Liver (tissue), 8 donors: ENCODE measurements at regions not wholly inside any gene's neighbourhood (a gene's known extent, or its start where the extent isn't known, plus 50 kb on each side); places are given as distances from the start of the nearest gene placed in this dataset.

Experiments
- DNase-seq: peaks from one replicate; pipeline ENCODE4 v3.0.0-alpha.2; 2017; ENCODE audit warnings: low spot score
- H3K27ac ChIP-seq, 2 donors: one replicate each; pipeline ENCODE4 v1.7.0; 2013; ENCODE audit warnings: inconsistent platforms in 2 of 2, low read length in 2 of 2, control low read depth in 1 of 2, low read depth in 1 of 2, mild to moderate bottlenecking in 1 of 2
- H3K27me3 ChIP-seq, 4 donors: one replicate each; pipeline versions ENCODE4 v1.6.1 to v1.7.0; 2013; ENCODE audit warnings: low read length in 3 of 4, inconsistent platforms in 1 of 4, mild to moderate bottlenecking in 1 of 4, moderate library complexity in 1 of 4; ENCODE audit not compliant: control insufficient read depth in 4 of 4, insufficient read depth in 4 of 4
- H3K36me3 ChIP-seq, 4 donors: one replicate each; pipeline versions ENCODE4 v1.6.1 to v1.7.0; 2013; ENCODE audit warnings: low read length in 3 of 4, mild to moderate bottlenecking in 3 of 4, low read depth in 1 of 4, moderate library complexity in 1 of 4; ENCODE audit not compliant: control insufficient read depth in 4 of 4, insufficient read depth in 3 of 4
- H3K4me1 ChIP-seq, 4 donors: one replicate each; pipeline versions ENCODE4 v1.6.1 to v1.7.0; 2013; ENCODE audit warnings: low read length in 3 of 4, mild to moderate bottlenecking in 3 of 4, moderate library complexity in 1 of 4; ENCODE audit not compliant: control insufficient read depth in 4 of 4, insufficient read depth in 4 of 4
- H3K4me3 ChIP-seq, 3 donors: one replicate each; pipeline versions ENCODE4 v1.6.1 to v1.7.0; 2013; ENCODE audit warnings: low read length in 3 of 3, control low read depth in 1 of 3, low read depth in 1 of 3, mild to moderate bottlenecking in 1 of 3
- H3K9ac ChIP-seq, 2 donors: one replicate each; pipeline ENCODE4 v1.7.0; 2013; ENCODE audit warnings: low read length in 2 of 2, mild to moderate bottlenecking in 2 of 2, moderate library complexity in 2 of 2, control low read depth in 1 of 2, low read depth in 1 of 2
- H3K9me3 ChIP-seq, 4 donors: one replicate each; pipeline versions ENCODE4 v1.6.1 to v1.7.0; 2013; ENCODE audit warnings: low read length in 3 of 4; ENCODE audit not compliant: control insufficient read depth in 4 of 4
- ATF3 ChIP-seq: IDR thresholded peaks from 2 replicates; pipeline ENCODE4 v1.6.1; 2016; ENCODE audit warnings: antibody characterized with exemption
- CTCF ChIP-seq: fragments of 150-350 bp; IDR thresholded peaks from 2 replicates; pipeline ENCODE4 v1.5.1; 2017; ENCODE audit warnings: improper control_type of control experiment, low read depth, low read length; ENCODE audit not compliant: missing input control
- EGR1 ChIP-seq, 2 donors: IDR thresholded peaks; 2 replicates each; pipeline ENCODE4 v1.6.1; 2016 to 2018; ENCODE audit warnings: antibody characterized with exemption in 2 of 2, low read depth in 2 of 2
- FOXA1 ChIP-seq: IDR thresholded peaks from 2 replicates; pipeline ENCODE4 v1.6.1; 2016; ENCODE audit warnings: antibody characterized with exemption
- FOXA2 ChIP-seq: IDR thresholded peaks from 2 replicates; pipeline ENCODE4 v1.6.1; 2016; ENCODE audit warnings: antibody characterized with exemption
- GABPA ChIP-seq, 2 donors: IDR thresholded peaks in 1 of 2; conservative IDR thresholded peaks in 1 of 2; 2 replicates each; pipeline ENCODE4 v1.6.1; 2016; ENCODE audit warnings: antibody characterized with exemption in 2 of 2, mild to moderate bottlenecking in 1 of 2, moderate library complexity in 1 of 2
- HNF4A ChIP-seq, 2 donors: conservative IDR thresholded peaks; 2 replicates each; pipeline ENCODE4 v1.6.1; 2016; ENCODE audit warnings: antibody characterized with exemption in 2 of 2, mild to moderate bottlenecking in 2 of 2
- HNF4G ChIP-seq: IDR thresholded peaks from 2 replicates; pipeline ENCODE4 v1.6.1; 2016; ENCODE audit warnings: antibody characterized with exemption
- JUND ChIP-seq, 2 donors: IDR thresholded peaks; 2 replicates each; pipeline ENCODE4 v1.6.1; 2016; ENCODE audit warnings: antibody characterized with exemption in 2 of 2
- MAX ChIP-seq: IDR thresholded peaks from 2 replicates; pipeline ENCODE4 v1.6.1; 2016; ENCODE audit warnings: antibody characterized with exemption
- NR2F2 ChIP-seq: IDR thresholded peaks from 2 replicates; pipeline ENCODE4 v1.6.1; 2016; ENCODE audit warnings: antibody characterized with exemption
- RAD21 ChIP-seq, 2 donors: IDR thresholded peaks; 2 replicates each; pipeline ENCODE4 v1.6.1; 2016; ENCODE audit warnings: antibody characterized with exemption in 2 of 2, mild to moderate bottlenecking in 2 of 2
- REST ChIP-seq: IDR thresholded peaks from 2 replicates; pipeline ENCODE4 v1.6.1; 2016; ENCODE audit warnings: antibody characterized with exemption, mild to moderate bottlenecking
- RXRA ChIP-seq, 2 donors: IDR thresholded peaks; 2 replicates each; pipeline ENCODE4 v1.6.1; 2017 to 2018; ENCODE audit warnings: antibody characterized with exemption in 2 of 2, mild to moderate bottlenecking in 1 of 2
- SP1 ChIP-seq: IDR thresholded peaks from 2 replicates; pipeline ENCODE4 v1.6.1; 2018; ENCODE audit warnings: antibody characterized with exemption, mild to moderate bottlenecking
- TAF1 ChIP-seq: conservative IDR thresholded peaks from 2 replicates; pipeline ENCODE4 v1.6.1; 2016; ENCODE audit warnings: antibody characterized with exemption, mild to moderate bottlenecking
- YY1 ChIP-seq: IDR thresholded peaks from 2 replicates; pipeline ENCODE4 v1.6.1; 2016; ENCODE audit warnings: antibody characterized with exemption, mild to moderate bottlenecking
- ZBTB33 ChIP-seq: IDR thresholded peaks from 2 replicates; pipeline ENCODE4 v1.6.1; 2016; ENCODE audit warnings: antibody characterized with exemption
- WGBS: extraction: QIAGEN DNeasy Blood & Tissue Kit; methylation state at CpG from one replicate; pipeline ENCODE4 v1.1.7; 2013; 5-methylcytosine and 5-hydroxymethylcytosine counted together
- donor health status: healthy.
- donor health status: healthy.
- donor health status: healthy.
- donor health status: healthy.
- donor health status: healthy.

GRCh38 chr6:5930968-5931367 lies 75.8 kb downstream of the NRN1 start:
- WGBS: 31% methylated on average over 2 of the region's 2 CpGs

More at GRCh38 chr6:5930968-5931367, 75.8 kb downstream of the NRN1 start:
- Histone ChIP-seq H3K4me1 (no peaks in the 10 kb centered on the region), H3K27me3 (no peaks in the 10 kb centered on the region), H3K4me3 (no peak overlapping the region), H3K9ac (no peak overlapping the region), H3K27ac (no peak overlapping the region), H3K36me3 (no peaks in the 10 kb centered on the region), H3K9me3 (peaks cover 0 to 4% (median 2%) of the 10 kb centered on the region in 4 donors)
- no peak for TF ChIP-seq FOXA2
- no peak for TF ChIP-seq JUND (IDR thresholded peaks at IDR 0.05)
- TF ChIP-seq YY1: no peak
- TF ChIP-seq NR2F2: no peak
- no peak for TF ChIP-seq ATF3
- no peak for TF ChIP-seq REST
- TF ChIP-seq HNF4G: no peak
- TF ChIP-seq HNF4A (conservative IDR thresholded peaks at IDR 0.05): no peak
- no peak for TF ChIP-seq GABPA (IDR thresholded peaks at IDR 0.05 in 1 of 2, conservative IDR thresholded peaks at IDR 0.05 in 1 of 2)
- TF ChIP-seq RAD21 (IDR thresholded peaks at IDR 0.05): no peak
- TF ChIP-seq TAF1: no peak
- TF ChIP-seq RXRA (IDR thresholded peaks at IDR 0.05): no peak
- no peak for TF ChIP-seq CTCF
- no peak for TF ChIP-seq ZBTB33
- TF ChIP-seq MAX: no peak
- TF ChIP-seq FOXA1: no peak
- no peak for TF ChIP-seq EGR1 (IDR thresholded peaks at IDR 0.05; ENCODE audit: low read depth in 2 of 2)
- no peak for TF ChIP-seq SP1
- no peak for DNase-seq
